ENCODE measurements at regions not wholly inside any gene's neighbourhood (a gene's known extent, or its start where the extent isn't known, plus 50 kb on each side); places are given as distances from the start of the nearest gene placed in this dataset.

GRCh38 chr14:89600029-89600428 is 183.0 kb upstream of the FOXN3 start:
- no peak for DNase-seq

- DNase-seq, result no peak
These were observed 181.6 kb upstream of the FOXN3 start for GRCh38 chr14:89598548-89599186.

- no peak for DNase-seq
These were observed 175.9 kb upstream of the FOXN3 start for GRCh38 chr14:89592961-89593360.

- peak; percentile 82 for DNase-seq
These were observed 172.5 kb upstream of the FOXN3 start for GRCh38 chr14:89589400-89590118.

- no peak for DNase-seq
These were observed 171.8 kb upstream of the FOXN3 start for GRCh38 chr14:89588840-89589296.

GRCh38 chr14:89588016-89588415 is 171.0 kb upstream of the FOXN3 start:
- DNase-seq, result no peak

- no peak for DNase-seq
These were observed 170.0 kb upstream of the FOXN3 start for GRCh38 chr14:89587136-89587420.

GRCh38 chr14:89586258-89587135 is 169.5 kb upstream of the FOXN3 start:
- no peak for DNase-seq

- peak; percentile 64 for DNase-seq
These were observed 161.1 kb upstream of the FOXN3 start for GRCh38 chr14:89578156-89578555.

GRCh38 chr14:89576960-89577359 is 159.9 kb upstream of the FOXN3 start:
- DNase-seq, result no peak

GRCh38 chr14:89576145-89576927 is 159.3 kb upstream of the FOXN3 start:
- DNase-seq, result no peak

- no peak for DNase-seq
These were observed 158.5 kb upstream of the FOXN3 start for GRCh38 chr14:89575386-89576061.

- DNase-seq, result no peak
These were observed 157.4 kb upstream of the FOXN3 start for GRCh38 chr14:89574420-89574819.

GRCh38 chr14:89573399-89573657 is 156.3 kb upstream of the FOXN3 start:
- no peak for DNase-seq

- DNase-seq, result no peak
These were observed 155.8 kb upstream of the FOXN3 start for GRCh38 chr14:89572596-89573398.

GRCh38 chr14:89571491-89571890 is 154.5 kb upstream of the FOXN3 start:
- no peak for DNase-seq

- peak; percentile 33 for DNase-seq
These were observed 149.8 kb upstream of the FOXN3 start for GRCh38 chr14:89566644-89567415.

GRCh38 chr14:89566180-89566579 is 149.1 kb upstream of the FOXN3 start:
- DNase-seq, result no peak

GRCh38 chr14:89565607-89566006 is 148.6 kb upstream of the FOXN3 start:
- no peak for DNase-seq

GRCh38 chr14:89564989-89565388 is 148.0 kb upstream of the FOXN3 start:
- peak; percentile 19 for DNase-seq

Data from inflammatory macrophage treated with lipopolysaccharide for 4 hours (primary cell).